ENCODE measurements at regions not wholly inside any gene's neighbourhood (a gene's known extent, or its start where the extent isn't known, plus 50 kb on each side); places are given as distances from the start of the nearest gene placed in this dataset.

- H3K9me3 ChIP-seq, result no peaks in the 10 kb centered on the region
- H3K4me3 ChIP-seq, result no peak overlapping the region
- no peak for DNase-seq (ENCODE audit: low spot score in 2 of 2)
- intact Hi-C loops (cut with DNase I), result no loop called here
- H3K4me1 ChIP-seq, result no peaks in the 10 kb centered on the region
- H3K27ac ChIP-seq, result no peak overlapping the region
- no peaks in the 10 kb centered on the region for H3K36me3 ChIP-seq
- H3K27me3 ChIP-seq, result no peaks in the 10 kb centered on the region
- TF ChIP-seq, protein P1, sequence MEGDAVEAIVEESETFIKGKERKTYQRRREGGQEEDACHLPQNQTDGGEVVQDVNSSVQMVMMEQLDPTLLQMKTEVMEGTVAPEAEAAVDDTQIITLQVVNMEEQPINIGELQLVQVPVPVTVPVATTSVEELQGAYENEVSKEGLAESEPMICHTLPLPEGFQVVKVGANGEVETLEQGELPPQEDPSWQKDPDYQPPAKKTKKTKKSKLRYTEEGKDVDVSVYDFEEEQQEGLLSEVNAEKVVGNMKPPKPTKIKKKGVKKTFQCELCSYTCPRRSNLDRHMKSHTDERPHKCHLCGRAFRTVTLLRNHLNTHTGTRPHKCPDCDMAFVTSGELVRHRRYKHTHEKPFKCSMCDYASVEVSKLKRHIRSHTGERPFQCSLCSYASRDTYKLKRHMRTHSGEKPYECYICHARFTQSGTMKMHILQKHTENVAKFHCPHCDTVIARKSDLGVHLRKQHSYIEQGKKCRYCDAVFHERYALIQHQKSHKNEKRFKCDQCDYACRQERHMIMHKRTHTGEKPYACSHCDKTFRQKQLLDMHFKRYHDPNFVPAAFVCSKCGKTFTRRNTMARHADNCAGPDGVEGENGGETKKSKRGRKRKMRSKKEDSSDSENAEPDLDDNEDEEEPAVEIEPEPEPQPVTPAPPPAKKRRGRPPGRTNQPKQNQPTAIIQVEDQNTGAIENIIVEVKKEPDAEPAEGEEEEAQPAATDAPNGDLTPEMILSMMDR (IDR thresholded peaks at IDR 0.05), result no peak
Measured at GRCh38 chr2:129056959-129057317, 738.3 kb upstream of the HS6ST1 start.

- peak overlapping the region; percentile 56 to 57 for H3K27ac ChIP-seq
- no peaks in the 10 kb centered on the region for H3K27me3 ChIP-seq
- no peaks in the 10 kb centered on the region for H3K9me3 ChIP-seq
- no peak for DNase-seq (ENCODE audit: low spot score in 2 of 2)
- H3K4me1 ChIP-seq, result no peaks in the 10 kb centered on the region
- intact Hi-C loops (cut with DNase I), result no loop called here
- TF ChIP-seq, protein P1 (IDR thresholded peaks at IDR 0.05), result no peak
- no peaks in the 10 kb centered on the region for H3K36me3 ChIP-seq
- H3K4me3 ChIP-seq, result no peak overlapping the region
Measured at GRCh38 chr2:129058981-129059380, 740.3 kb upstream of the HS6ST1 start.

GRCh38 chr2:129059476-129059875 lies 740.8 kb upstream of the HS6ST1 start:
- TF ChIP-seq, protein P1 (IDR thresholded peaks at IDR 0.05), result no peak
- H3K4me1 ChIP-seq, result no peaks in the 10 kb centered on the region
- no peaks in the 10 kb centered on the region for H3K36me3 ChIP-seq
- DNase-seq (ENCODE audit: low spot score in 2 of 2), result no peak
- H3K27ac ChIP-seq, result peak overlapping the region; percentile 56 to 57
- no peaks in the 10 kb centered on the region for H3K27me3 ChIP-seq
- intact Hi-C loops (cut with DNase I), result no loop called here
- no peak overlapping the region for H3K4me3 ChIP-seq
- H3K9me3 ChIP-seq, result no peaks in the 10 kb centered on the region

DNA sequence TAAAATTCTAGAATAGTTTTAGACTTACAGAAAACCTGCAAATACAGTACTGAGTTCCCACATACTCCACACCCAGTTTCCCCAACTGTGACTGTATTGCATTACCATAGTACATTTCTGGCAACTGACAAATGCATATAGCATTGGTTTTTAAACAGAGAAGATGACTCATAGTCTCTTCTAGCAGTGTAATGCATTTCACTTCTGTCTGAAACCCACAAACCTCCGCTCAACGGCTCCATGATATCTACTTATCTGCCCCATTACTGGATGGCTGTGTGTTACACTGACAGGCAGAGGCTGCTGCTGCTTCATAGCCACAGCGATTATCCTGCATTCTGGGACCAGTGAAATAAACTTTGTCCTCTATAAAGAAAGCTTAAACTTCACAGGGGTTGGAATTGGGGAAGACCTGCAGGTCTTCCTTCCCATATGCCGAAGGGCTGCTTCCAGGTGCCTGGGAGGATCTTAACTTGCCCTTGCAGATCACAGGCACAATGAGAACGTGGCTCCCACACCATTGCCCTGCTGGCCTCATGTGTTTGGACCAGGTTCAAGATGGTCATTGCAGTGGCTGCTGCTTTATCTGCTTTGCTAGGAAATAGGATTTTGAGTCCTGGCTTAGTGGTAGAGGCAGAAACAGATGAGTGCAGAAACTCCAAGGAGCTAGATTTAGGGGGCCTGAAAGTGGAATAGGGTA lies 742.6 kb upstream of the HS6ST1 start:
- Histone ChIP-seq H3K4me1 (no peaks in the 10 kb centered on the region), H3K9me3 (no peaks in the 10 kb centered on the region), H3K4me3 (no peak overlapping the region), H3K36me3 (no peaks in the 10 kb centered on the region), H3K27ac (no peak overlapping the region), H3K27me3 (no peaks in the 10 kb centered on the region)
- TF ChIP-seq, protein P1 (IDR thresholded peaks at IDR 0.05), result no peak
- intact Hi-C loops (cut with DNase I), result no loop called here
- DNase-seq (ENCODE audit: low spot score in 2 of 2), result no peak

DNA sequence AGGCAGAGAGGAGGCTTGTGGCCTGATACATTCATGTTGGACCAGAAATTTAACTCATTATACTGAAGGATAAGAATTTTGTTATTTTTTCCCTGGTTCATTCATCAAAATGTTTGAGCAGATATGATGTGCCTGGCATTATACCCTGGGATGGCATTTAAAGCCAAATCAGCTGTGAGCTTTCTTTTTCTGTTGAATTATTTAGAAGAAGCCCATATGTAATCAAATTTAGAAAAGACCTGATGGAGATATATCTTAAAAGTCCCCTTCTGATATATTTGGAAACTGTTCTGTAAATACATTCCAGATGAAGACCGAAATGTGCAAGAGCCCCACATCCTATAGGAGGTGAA lies 743.1 kb upstream of the HS6ST1 start:
- H3K27me3 ChIP-seq, result no peaks in the 10 kb centered on the region
- no peaks in the 10 kb centered on the region for H3K9me3 ChIP-seq
- TF ChIP-seq, protein P1 (IDR thresholded peaks at IDR 0.05), result no peak
- H3K27ac ChIP-seq, result no peak overlapping the region
- H3K4me1 ChIP-seq, result no peaks in the 10 kb centered on the region
- H3K36me3 ChIP-seq, result no peaks in the 10 kb centered on the region
- no peak for DNase-seq (ENCODE audit: low spot score in 2 of 2)
- intact Hi-C loops (cut with DNase I), result no loop called here
- no peak overlapping the region for H3K4me3 ChIP-seq
